NOMO-1 (cell line): ENCODE measurements at regions not wholly inside any gene's neighbourhood (a gene's known extent, or its start where the extent isn't known, plus 50 kb on each side); places are given as distances from the start of the nearest gene placed in this dataset.
"Not testable (repeated sequence)": the region's sequence is repeated elsewhere in the genome, so short reads cannot be mapped to it uniquely, and the experiment has no call there.

Experiments used
- DNase-seq, 2 experiments: peaks; one replicate each; lab custom pipeline; 2025; ENCODE audit not compliant: unreplicated experiment in 2 of 2; lab: John Stamatoyannopoulos, UW

- DNase-seq: no peak
Observed at GRCh38 chr6:67812125-67812524, 823.0 kb upstream of the ADGRB3 start.

- no peak for DNase-seq
Observed at GRCh38 chr6:67811239-67812037, 823.6 kb upstream of the ADGRB3 start.

- DNase-seq: not testable (repeated sequence)
Observed at GRCh38 chr6:67804808-67805207, 830.3 kb upstream of the ADGRB3 start.

- peak in 1 of 2 experiments; percentile 55 for DNase-seq
Observed at GRCh38 chr6:67802771-67803170, 832.3 kb upstream of the ADGRB3 start.

DNA sequence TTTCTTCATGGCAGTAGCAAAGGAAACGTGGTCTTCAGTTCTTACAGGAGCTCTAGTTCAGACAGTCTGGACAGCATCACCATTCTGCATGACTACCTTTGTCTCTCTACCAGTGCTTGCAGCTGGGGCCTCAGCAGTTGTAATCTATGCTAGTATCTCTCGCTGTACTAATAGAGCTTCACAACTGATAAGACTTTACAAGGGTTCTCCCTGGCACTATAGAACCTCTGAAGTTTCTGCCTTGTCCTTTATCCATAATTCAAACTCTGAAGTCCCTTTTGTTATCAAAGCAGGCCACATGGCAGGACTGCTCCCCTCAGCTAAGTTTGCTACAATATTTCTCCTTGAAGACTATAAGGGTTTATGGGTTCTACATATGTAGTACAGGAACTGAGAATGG lies 842.1 kb upstream of the ADGRB3 start:
- no peak for DNase-seq

GRCh38 chr6:67790569-67790968 lies 844.5 kb upstream of the ADGRB3 start:
- DNase-seq: no peak

DNA sequence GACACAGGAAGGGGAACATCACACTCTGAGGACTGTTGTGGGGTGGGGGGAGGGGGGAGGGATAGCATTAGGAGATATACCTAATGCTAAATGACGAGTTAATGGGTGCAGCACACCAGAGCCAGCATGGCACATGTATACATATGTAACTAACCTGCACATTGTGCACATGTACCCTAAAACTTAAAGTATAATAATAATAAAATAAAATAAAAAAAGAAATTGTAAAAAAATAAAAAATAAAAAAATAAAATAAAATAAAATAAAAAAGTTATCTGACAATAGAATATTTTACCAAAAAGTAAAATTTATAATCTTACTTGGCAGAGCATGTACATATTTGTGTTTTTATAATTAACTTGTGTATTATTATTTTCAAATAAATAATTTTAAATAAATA lies 848.0 kb upstream of the ADGRB3 start:
- DNase-seq: not testable (repeated sequence)

DNA sequence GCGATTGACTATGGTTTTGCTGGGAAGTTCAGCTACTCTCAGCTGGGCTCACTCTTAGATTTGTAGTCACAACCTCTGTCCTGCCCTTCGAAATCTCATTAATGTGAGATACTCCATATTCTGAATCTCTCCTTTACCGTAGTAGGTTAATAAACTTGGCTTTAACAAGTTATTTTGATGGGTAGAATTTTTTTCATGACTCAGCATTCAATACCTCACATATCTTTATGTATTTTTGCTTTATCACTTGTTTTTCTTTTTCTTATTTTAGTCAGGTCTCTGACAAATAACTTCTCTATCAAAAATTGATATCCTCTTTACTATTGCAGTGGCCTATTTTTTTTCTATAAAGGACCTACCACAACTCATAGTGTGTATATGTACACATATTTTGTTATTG lies 855.2 kb upstream of the ADGRB3 start:
- no peak for DNase-seq

DNA sequence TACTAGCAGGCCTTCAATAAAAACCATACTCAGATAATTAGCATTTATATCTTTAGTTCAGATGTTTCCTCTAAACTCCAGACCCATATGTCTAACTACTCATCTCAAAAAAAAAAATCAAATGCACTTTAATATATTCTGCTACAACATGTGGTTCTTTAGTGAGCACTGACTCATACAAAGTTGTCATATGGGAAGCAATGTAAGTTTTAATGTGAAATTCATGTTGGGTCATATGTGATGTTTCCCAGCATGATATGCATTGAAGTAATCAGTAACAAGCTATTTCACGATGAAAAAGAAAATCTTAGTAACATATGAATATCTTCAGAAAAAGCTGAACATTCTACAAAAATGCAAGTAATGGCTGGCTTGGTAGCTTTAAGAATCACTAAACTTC lies 859.7 kb upstream of the ADGRB3 start:
- no peak for DNase-seq

DNA sequence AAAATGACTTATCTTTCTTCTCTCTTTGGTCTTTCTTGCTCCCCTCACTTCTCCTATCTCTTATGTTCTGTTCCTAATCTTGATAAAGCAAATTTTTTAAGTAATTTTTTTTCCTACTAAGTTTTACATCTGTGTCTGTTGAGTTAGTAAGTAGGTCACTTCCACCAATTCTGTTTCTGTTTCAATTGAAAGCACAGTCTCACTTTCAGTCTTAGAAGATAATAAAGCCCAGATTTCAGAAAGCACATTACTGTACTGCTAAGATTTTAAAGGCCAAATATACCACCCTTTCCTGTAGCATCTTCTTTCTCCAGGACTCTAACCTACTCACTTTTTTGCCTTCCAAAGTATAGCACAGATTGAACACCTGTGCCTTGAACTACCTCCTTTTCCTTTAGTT lies 866.1 kb upstream of the ADGRB3 start:
- DNase-seq: no peak

DNA sequence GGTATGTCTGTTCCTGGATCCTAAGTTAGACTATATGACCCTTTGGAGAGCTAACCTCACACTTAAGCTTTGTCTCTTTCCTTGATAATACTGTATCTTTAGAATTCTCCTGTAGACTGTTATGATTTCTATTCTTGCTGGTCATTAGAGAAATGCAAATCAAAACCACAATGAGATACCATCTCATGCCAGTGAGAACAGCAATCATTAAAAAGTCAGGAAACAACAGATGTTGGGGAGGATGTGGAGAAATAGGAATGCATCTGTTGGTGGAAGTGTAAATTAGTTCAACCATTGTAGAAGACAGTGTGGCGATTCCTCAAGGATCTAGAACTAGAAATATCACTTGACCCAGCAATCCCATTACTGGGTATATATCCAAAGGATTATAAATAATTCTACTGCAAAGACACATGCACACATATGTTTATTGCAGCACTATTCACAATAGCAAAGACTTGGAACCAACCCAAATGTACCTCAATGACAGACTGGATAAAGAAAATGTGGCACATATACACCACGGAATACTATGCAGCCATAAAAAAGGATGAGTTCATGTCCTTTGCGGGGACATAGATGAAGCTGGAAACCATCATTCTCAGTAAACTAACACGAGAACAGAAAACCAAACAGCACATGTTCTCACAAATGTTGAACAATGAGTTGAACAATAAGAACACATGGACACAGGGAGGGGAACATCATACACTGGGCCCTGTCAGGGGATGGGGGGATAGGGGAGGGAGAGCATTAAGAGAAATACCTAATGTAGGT lies 867.8 kb upstream of the ADGRB3 start:
- DNase-seq: not testable (repeated sequence)

DNA sequence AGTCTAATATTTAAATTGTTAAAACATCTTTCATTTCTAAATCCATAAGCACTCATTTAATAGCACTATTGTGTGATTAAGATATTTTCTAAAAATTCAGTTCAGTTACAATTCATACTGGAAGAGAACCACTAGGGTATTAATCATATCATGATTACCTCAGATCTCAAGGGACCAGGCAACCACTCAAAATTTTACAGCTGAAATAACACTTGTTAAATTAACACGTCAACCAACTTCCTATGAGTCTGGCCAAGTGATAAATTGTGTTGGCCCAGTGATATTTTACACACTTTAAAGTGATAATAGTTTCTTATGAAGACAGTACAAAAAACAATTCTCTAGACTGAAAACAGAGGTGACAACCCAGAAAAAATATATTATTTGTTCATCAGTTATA lies 869.0 kb upstream of the ADGRB3 start:
- no peak for DNase-seq

GRCh38 chr6:67759001-67759400 lies 876.1 kb upstream of the ADGRB3 start:
- DNase-seq: no peak

- no peak for DNase-seq
Observed at GRCh38 chr6:67757465-67758033, 877.5 kb upstream of the ADGRB3 start.

DNA sequence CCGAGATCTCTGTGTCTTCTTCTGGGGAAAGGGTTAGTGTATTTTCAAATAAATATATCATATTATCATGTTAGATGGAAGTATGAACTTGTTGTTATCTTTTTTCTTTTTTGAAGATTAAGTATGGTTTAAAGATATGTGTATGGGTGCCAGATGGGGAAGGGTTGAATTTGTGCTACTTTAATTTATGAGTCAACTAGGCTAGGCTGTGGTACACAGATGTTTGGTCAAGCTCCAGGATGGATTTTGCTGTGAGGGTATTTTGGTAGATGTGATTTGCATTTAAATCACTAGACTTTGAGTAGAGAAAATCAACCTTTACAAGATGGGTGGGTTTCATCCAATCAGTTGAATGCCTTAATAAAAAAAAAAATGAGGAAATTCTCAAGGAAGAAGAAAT lies 886.6 kb upstream of the ADGRB3 start:
- DNase-seq: no peak

GRCh38 chr6:67736816-67737215 lies 898.3 kb upstream of the ADGRB3 start:
- no peak for DNase-seq

GRCh38 chr6:67736161-67736560 lies 898.9 kb upstream of the ADGRB3 start:
- DNase-seq: no peak

GRCh38 chr6:67735623-67736022 lies 899.5 kb upstream of the ADGRB3 start:
- no peak for DNase-seq

GRCh38 chr6:67722861-67723261 lies 912.2 kb upstream of the ADGRB3 start:
- DNase-seq: no peak

- no peak for DNase-seq
Observed at GRCh38 chr6:67717281-67717680, 917.8 kb upstream of the ADGRB3 start.

DNA sequence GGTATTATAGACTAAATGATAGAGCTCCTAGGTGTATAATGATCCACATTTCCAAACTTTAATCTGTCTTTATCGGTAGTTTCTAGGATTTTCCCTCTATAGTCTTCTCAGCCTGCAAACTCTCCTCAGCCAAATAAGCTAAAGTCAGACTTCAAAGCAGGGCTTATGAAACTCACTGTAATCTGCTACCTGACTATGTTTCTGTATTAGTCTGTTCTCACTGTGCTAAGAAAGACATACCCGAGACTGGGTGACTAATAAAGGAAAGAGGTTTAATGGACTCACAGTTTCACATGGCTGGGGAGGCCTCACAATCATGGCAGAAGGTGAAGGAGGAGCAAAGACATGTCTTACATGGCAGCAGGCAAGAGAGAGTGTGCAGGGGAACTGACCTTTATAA lies 928.7 kb upstream of the ADGRB3 start:
- DNase-seq: no peak

GRCh38 chr6:67698534-67698933 lies 936.5 kb upstream of the ADGRB3 start:
- no peak for DNase-seq
